Lung (tissue), 11 donors: ENCODE measurements at regions not wholly inside any gene's neighbourhood (a gene's known extent, or its start where the extent isn't known, plus 50 kb on each side); places are given as distances from the start of the nearest gene placed in this dataset.

ENCODE experiments used
- ATAC-seq: fragments of 200-7000 bp; cut with Tn5 transposase; one replicate; pipeline ENCODE4 v1.9.1; 2020; ENCODE audit warnings: moderate number of reproducible peaks; ENCODE audit not compliant: insufficient read depth, low FRiP score
- DNase-seq, 3 donors: peaks; one replicate each; pipeline ENCODE4 v3.0.0-alpha.2; 2013 to 2017
- H3K27ac ChIP-seq, 2 donors: one replicate each; pipeline ENCODE4 v1.5.1; 2013; ENCODE audit warnings: mild to moderate bottlenecking in 2 of 2, moderate library complexity in 2 of 2, control low read depth in 1 of 2, inconsistent platforms in 1 of 2, low read depth in 1 of 2, low read length in 1 of 2
- H3K27me3 ChIP-seq, 3 donors: one replicate each; pipeline ENCODE4 v1.5.1; 2013; ENCODE audit warnings: low read length in 2 of 3; ENCODE audit not compliant: control insufficient read depth in 3 of 3, insufficient read depth in 3 of 3
- H3K36me3 ChIP-seq, 4 donors: one replicate each; pipeline ENCODE4 v1.5.1; 2013; ENCODE audit warnings: low read length in 4 of 4, mild to moderate bottlenecking in 1 of 4, moderate library complexity in 1 of 4; ENCODE audit not compliant: control insufficient read depth in 4 of 4, insufficient read depth in 4 of 4
- H3K4me1 ChIP-seq, 5 donors: one replicate each; pipeline ENCODE4 v1.5.1; 2013; ENCODE audit warnings: low read length in 5 of 5, mild to moderate bottlenecking in 2 of 5, moderate library complexity in 1 of 5; ENCODE audit not compliant: control insufficient read depth in 5 of 5, insufficient read depth in 5 of 5
- H3K4me3 ChIP-seq: one replicate; pipeline ENCODE4 v1.5.1; 2013; ENCODE audit warnings: mild to moderate bottlenecking, control low read depth, moderate library complexity
- H3K9ac ChIP-seq, 2 donors: one replicate each; pipeline ENCODE4 v1.5.1; 2013; ENCODE audit warnings: low read length in 2 of 2, control low read depth in 1 of 2; ENCODE audit not compliant: insufficient read depth in 1 of 2
- H3K9me3 ChIP-seq, 4 donors: one replicate each; pipeline ENCODE4 v1.5.1; 2013; ENCODE audit warnings: low read length in 3 of 4, mild to moderate bottlenecking in 1 of 4, moderate library complexity in 1 of 4; ENCODE audit not compliant: control insufficient read depth in 4 of 4, insufficient read depth in 3 of 4
- CTCF ChIP-seq: IDR thresholded peaks from 2 replicates; pipeline ENCODE4 v1.5.1; 2012; ENCODE audit warnings: mild to moderate bottlenecking; ENCODE audit errors: control extremely low read depth, extremely low read depth
- WGBS, 2 donors: extraction: QIAGEN DNeasy Blood & Tissue Kit; methylation state at CpG; one replicate each; pipeline ENCODE4 v1.1.7; 2013; 5-methylcytosine and 5-hydroxymethylcytosine counted together
- donor health status: control.
- donor health status: control.
- donor health status: Bipolar disorder and iron deficiency.
- donor health status: healthy.
- donor health status: DM: yes; HTN: yes; CAD: no.

DNA sequence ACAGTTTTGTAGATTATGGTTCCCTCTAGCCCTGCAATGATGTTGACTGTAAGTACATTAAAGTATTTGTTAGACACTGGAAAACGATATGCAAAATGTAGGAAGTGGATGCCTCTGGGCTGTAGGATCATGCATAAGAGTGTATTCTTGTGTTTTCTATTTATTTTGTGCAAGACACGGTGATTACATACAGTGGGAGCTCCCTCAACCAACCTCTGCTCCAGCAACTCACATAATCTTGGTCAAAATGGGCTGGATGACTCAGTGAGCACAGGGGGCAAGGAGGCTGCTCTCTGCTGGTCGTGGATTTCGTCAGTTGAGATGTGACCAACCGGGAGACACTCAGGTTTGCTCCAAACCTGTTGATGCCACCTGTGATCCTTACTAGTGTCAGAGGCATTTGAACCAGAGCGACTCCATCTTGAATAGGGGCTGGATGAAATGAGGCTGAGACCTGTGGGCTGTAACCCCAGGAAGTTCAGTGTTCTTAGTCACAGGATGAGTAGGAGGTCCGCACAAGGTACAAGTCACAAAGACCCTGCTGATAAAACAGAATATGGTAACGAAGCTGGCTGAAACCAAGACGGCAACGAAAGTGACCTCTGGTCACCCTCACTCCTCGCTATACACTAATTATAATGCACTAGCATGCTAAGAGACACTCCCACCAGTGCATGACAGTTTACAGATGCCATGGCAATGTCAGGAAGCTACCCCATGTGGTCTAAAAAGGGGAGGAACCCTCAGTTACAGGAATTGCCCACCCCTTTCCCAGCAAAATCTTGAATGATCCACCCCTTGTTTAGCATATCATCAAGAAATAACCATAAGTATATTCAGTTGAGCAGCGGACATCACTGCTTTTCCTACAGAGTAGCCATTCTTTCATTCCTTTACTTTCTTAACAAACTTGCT lies 56.4 kb upstream of the FAM20C start:
- 84 to 93% methylated on average over 12 of the region's 12 CpGs for WGBS, 2 donors
- ATAC-seq (no peak), DNase-seq (no peak)
- Histone ChIP-seq H3K4me3 (no peak overlapping the region), H3K9ac (no peak overlapping the region), H3K27me3 (no peaks in the 10 kb centered on the region), H3K27ac (no peak overlapping the region), H3K36me3 (no peaks in the 10 kb centered on the region), H3K9me3 (peaks cover 0 to 3% (median 0%) of the 10 kb centered on the region in 4 donors), H3K4me1 (peaks cover 0 to 14% (median 2%) of the 10 kb centered on the region in 5 donors)
- no peak for TF ChIP-seq CTCF

- H3K9me3 ChIP-seq, result peaks cover 0 to 3% (median 0%) of the 10 kb centered on the region in 4 donors
- H3K36me3 ChIP-seq, result no peaks in the 10 kb centered on the region
- peaks cover 0 to 14% (median 3%) of the 10 kb centered on the region in 5 donors for H3K4me1 ChIP-seq
- no peak overlapping the region for H3K27ac ChIP-seq
- no peak overlapping the region for H3K9ac ChIP-seq
- DNase-seq, result no peak
- ATAC-seq, result no peak
- no peak overlapping the region for H3K4me3 ChIP-seq
- 74 to 76% methylated on average over 14 of the region's 14 CpGs for WGBS, 2 donors
- no peaks in the 10 kb centered on the region for H3K27me3 ChIP-seq
- TF ChIP-seq CTCF, result no peak
Observed at GRCh38 chr7:137094-137891, 55.1 kb upstream of the FAM20C start.

DNA sequence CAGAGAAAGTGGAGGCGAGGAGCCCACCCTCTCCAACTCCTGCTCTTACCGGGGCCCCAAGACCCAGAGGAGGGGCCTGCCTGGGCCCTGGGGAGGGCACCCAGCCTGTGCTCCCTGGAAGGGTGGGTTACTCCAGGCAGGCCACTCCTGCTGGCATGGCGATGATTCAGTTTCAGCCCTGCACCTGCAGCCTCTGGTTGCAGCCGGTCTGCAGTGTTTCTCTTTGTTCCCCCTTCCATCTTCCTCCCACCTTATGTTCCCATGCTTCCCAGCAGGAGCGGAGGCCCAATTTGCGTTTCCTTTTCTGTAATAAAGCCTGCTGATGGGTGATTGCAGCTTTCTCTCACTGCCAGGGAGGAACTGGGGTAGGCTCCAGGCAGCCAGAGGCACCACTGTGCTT lies 53.2 kb upstream of the FAM20C start:
- Histone ChIP-seq H3K27ac (no peak overlapping the region), H3K27me3 (no peaks in the 10 kb centered on the region), H3K4me3 (no peak overlapping the region), H3K4me1 (peaks cover 0 to 30% (median 8%) of the 10 kb centered on the region in 5 donors), H3K9ac (no peak overlapping the region), H3K9me3 (peaks cover 0 to 3% (median 0%) of the 10 kb centered on the region in 4 donors), H3K36me3 (no peaks in the 10 kb centered on the region)
- ATAC-seq, result no peak
- WGBS, 2 donors, result 70 to 84% methylated on average over 6 of the region's 6 CpGs
- no peak for DNase-seq
- TF ChIP-seq CTCF, result no peak
